ENCODE measurements at regions not wholly inside any gene's neighbourhood (a gene's known extent, or its start where the extent isn't known, plus 50 kb on each side); places are given as distances from the start of the nearest gene placed in this dataset.

DNA sequence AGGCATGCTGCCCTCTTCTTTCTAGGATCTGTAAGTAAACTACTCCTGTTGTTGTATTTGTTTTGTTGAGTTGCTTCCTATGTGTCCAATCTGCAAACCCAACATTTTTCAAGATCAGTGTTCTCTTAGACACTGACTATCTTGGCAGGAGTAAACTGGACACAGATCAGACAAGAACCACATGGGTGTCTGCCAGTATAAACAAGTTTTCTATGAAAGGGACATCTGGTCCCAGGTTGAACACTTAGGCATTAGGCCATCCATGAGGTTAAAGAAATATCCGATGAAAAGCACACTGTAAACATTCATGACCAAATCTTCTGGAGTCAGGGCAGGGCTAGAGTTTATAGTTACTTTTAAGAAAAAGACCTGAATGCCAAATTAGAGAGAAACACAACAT, 441.8 kb downstream of the NYAP2 start:
- intact Hi-C loops (cut with DNase I): no loop called here
- no peaks in the 10 kb centered on the region for H3K9me3 ChIP-seq
- no peak overlapping the region for H3K4me3 ChIP-seq
- DNase-seq (peak in 1 of 3 donors; percentile 47), ATAC-seq (peak; percentile 78 to 97 (median 88))
- no peak overlapping the region for H3K27ac ChIP-seq
- H3K36me3 ChIP-seq: no peaks in the 10 kb centered on the region
- peaks cover 0 to 6% (median 0%) of the 10 kb centered on the region in 4 donors for H3K4me1 ChIP-seq
- WGBS (ENCODE audit: insufficient coverage, low coverage, low lambda C conversion rate, missing lambda C conversion rate): 33% methylated on average over 1 of the region's 1 CpG
- H3K27me3 ChIP-seq: no peaks in the 10 kb centered on the region
- TF ChIP-seq, protein P1, sequence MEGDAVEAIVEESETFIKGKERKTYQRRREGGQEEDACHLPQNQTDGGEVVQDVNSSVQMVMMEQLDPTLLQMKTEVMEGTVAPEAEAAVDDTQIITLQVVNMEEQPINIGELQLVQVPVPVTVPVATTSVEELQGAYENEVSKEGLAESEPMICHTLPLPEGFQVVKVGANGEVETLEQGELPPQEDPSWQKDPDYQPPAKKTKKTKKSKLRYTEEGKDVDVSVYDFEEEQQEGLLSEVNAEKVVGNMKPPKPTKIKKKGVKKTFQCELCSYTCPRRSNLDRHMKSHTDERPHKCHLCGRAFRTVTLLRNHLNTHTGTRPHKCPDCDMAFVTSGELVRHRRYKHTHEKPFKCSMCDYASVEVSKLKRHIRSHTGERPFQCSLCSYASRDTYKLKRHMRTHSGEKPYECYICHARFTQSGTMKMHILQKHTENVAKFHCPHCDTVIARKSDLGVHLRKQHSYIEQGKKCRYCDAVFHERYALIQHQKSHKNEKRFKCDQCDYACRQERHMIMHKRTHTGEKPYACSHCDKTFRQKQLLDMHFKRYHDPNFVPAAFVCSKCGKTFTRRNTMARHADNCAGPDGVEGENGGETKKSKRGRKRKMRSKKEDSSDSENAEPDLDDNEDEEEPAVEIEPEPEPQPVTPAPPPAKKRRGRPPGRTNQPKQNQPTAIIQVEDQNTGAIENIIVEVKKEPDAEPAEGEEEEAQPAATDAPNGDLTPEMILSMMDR (IDR thresholded peaks at IDR 0.05): no peak
- TF ChIP-seq POLR2A (IDR thresholded peaks at IDR 0.05): no peak

DNA sequence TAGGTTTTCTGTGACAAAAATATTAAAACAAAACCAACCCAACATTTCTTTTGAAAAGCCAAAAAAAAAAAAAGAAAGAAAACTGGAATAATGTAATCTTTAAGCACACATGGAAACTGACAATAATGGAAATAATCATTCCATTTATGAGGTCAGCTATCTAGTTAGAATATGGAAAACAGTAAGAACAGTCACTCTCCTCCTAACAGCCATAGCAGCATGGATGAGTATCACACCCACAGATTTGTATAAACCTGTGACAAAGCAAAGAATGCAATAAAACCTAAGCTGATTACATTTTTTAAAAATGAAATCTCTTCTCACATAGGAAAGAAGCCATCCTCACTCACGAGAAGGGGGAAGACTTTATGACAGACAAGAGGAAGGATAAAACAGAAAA, 437.8 kb downstream of the NYAP2 start:
- TF ChIP-seq, protein P1 (IDR thresholded peaks at IDR 0.05): no peak
- no peak for TF ChIP-seq POLR2A (IDR thresholded peaks at IDR 0.05)
- ATAC-seq: no peak
- Histone ChIP-seq H3K27me3 (no peaks in the 10 kb centered on the region), H3K36me3 (no peaks in the 10 kb centered on the region), H3K27ac (no peak overlapping the region), H3K9me3 (no peaks in the 10 kb centered on the region), H3K4me1 (peaks cover 0 to 6% (median 0%) of the 10 kb centered on the region in 4 donors), H3K4me3 (no peak overlapping the region)
- no peak for DNase-seq
- 55% methylated on average over 1 of the region's 1 CpG for WGBS (ENCODE audit: insufficient coverage, low coverage, low lambda C conversion rate, missing lambda C conversion rate)
- intact Hi-C loops (cut with DNase I): no loop called here

DNA sequence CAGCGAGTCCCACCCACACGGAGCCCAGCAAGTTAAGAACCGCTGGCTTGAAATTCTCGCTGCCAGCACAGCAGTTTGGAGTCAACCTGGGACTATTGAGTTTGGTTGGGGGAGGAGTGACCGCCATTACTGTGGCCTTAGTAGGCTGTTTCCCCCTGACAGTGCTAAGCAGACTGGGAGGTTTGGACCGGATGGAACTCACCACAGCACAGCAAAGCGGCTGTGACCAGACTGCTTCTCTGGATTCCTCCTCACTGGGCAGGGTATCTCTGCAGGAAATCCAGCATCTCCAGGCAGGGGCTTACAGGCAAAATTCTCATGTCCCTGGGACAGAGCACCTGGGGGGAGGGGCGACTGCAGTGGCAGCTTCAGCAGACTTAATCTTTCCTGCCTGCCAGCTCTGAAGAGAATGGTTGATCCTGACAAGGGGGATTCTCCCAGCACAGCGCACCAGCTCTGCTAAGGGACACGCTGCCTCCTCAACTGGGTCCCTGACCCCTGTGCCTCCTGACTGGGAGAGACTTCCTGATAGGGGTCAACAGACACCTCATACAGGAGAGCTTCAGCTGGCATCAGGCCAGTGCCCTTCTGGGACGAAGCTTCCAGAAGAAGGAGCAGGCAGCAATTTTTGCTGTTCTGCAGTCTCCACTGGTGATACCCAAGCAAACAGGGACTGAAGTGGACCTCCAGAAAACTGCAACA, 425.4 kb downstream of the NYAP2 start:
- ATAC-seq (no peak), DNase-seq (no peak)
- Histone ChIP-seq H3K4me1 (no peaks in the 10 kb centered on the region), H3K27me3 (no peaks in the 10 kb centered on the region), H3K4me3 (no peak overlapping the region), H3K9me3 (no peaks in the 10 kb centered on the region), H3K27ac (no peak overlapping the region), H3K36me3 (no peaks in the 10 kb centered on the region)
- 84% methylated on average over 4 of the region's 11 CpGs for WGBS (ENCODE audit: insufficient coverage, low coverage, low lambda C conversion rate, missing lambda C conversion rate)
- intact Hi-C loops (cut with DNase I): no loop called here
- TF ChIP-seq, protein P1 (IDR thresholded peaks at IDR 0.05): no peak
- TF ChIP-seq POLR2A (IDR thresholded peaks at IDR 0.05): no peak

- no peaks in the 10 kb centered on the region for H3K27me3 ChIP-seq
- no peaks in the 10 kb centered on the region for H3K4me1 ChIP-seq
- ATAC-seq (no peak), DNase-seq (no peak)
- H3K9me3 ChIP-seq: no peaks in the 10 kb centered on the region
- H3K36me3 ChIP-seq: no peaks in the 10 kb centered on the region
- intact Hi-C loops (cut with DNase I): no loop called here
- H3K4me3 ChIP-seq: no peak overlapping the region
- TF ChIP-seq, protein P1 (IDR thresholded peaks at IDR 0.05): no peak
- TF ChIP-seq POLR2A (IDR thresholded peaks at IDR 0.05): no peak
- 67% methylated on average over 2 of the region's 2 CpGs for WGBS (ENCODE audit: insufficient coverage, low coverage, low lambda C conversion rate, missing lambda C conversion rate)
- H3K27ac ChIP-seq: no peak overlapping the region
Observed at GRCh38 chr2:225821351-225821750, 421.8 kb downstream of the NYAP2 start.
